ENCODE measurements at regions not wholly inside any gene's neighbourhood (a gene's known extent, or its start where the extent isn't known, plus 50 kb on each side); places are given as distances from the start of the nearest gene placed in this dataset.

GRCh38 chr3:159852266-159852665 is 136.4 kb upstream of the IL12A start:
- in situ Hi-C loops (cut with HindIII; ENCODE audit: low sequenced_read_pairs), result no loop called here

GRCh38 chr3:159852821-159853505 is 135.7 kb upstream of the IL12A start:
- in situ Hi-C loops (cut with HindIII; ENCODE audit: low sequenced_read_pairs), result no loop called here

- in situ Hi-C loops (cut with HindIII; ENCODE audit: low sequenced_read_pairs), result no loop called here
Measured at GRCh38 chr3:159853506-159853864, 135.2 kb upstream of the IL12A start.

- in situ Hi-C loops (cut with HindIII; ENCODE audit: low sequenced_read_pairs), result no loop called here
Measured at GRCh38 chr3:159854500-159855124, 134.0 kb upstream of the IL12A start.

GRCh38 chr3:159855599-159856346 is 132.9 kb upstream of the IL12A start:
- in situ Hi-C loops (cut with HindIII; ENCODE audit: low sequenced_read_pairs), result no loop called here

- in situ Hi-C loops (cut with HindIII; ENCODE audit: low sequenced_read_pairs), result no loop called here
Measured at GRCh38 chr3:159856590-159857104, 132.0 kb upstream of the IL12A start.

GRCh38 chr3:159857840-159858239 is 130.8 kb upstream of the IL12A start:
- in situ Hi-C loops (cut with HindIII; ENCODE audit: low sequenced_read_pairs), result no loop called here

GRCh38 chr3:159858650-159859049 is 130.0 kb upstream of the IL12A start:
- in situ Hi-C loops (cut with HindIII; ENCODE audit: low sequenced_read_pairs), result no loop called here

- in situ Hi-C loops (cut with HindIII; ENCODE audit: low sequenced_read_pairs), result no loop called here
Measured at GRCh38 chr3:159859424-159859823, 129.2 kb upstream of the IL12A start.

GRCh38 chr3:159859836-159860235 is 128.8 kb upstream of the IL12A start:
- in situ Hi-C loops (cut with HindIII; ENCODE audit: low sequenced_read_pairs), result no loop called here

GRCh38 chr3:159860269-159861116 is 128.1 kb upstream of the IL12A start:
- in situ Hi-C loops (cut with HindIII; ENCODE audit: low sequenced_read_pairs), result no loop called here

- in situ Hi-C loops (cut with HindIII; ENCODE audit: low sequenced_read_pairs), result no loop called here
Measured at GRCh38 chr3:159861369-159861987, 127.2 kb upstream of the IL12A start.

GRCh38 chr3:159865041-159865579 is 123.5 kb upstream of the IL12A start:
- in situ Hi-C loops (cut with HindIII; ENCODE audit: low sequenced_read_pairs), result no loop called here

- in situ Hi-C loops (cut with HindIII; ENCODE audit: low sequenced_read_pairs), result no loop called here
Measured at GRCh38 chr3:159866201-159866746, 122.4 kb upstream of the IL12A start.

- in situ Hi-C loops (cut with HindIII; ENCODE audit: low sequenced_read_pairs), result no loop called here
Measured at GRCh38 chr3:159867372-159867771, 121.3 kb upstream of the IL12A start.

GRCh38 chr3:159870723-159871122 is 117.9 kb upstream of the IL12A start:
- in situ Hi-C loops (cut with HindIII; ENCODE audit: low sequenced_read_pairs), result no loop called here

- in situ Hi-C loops (cut with HindIII; ENCODE audit: low sequenced_read_pairs), result no loop called here
Measured at GRCh38 chr3:159872374-159873109, 116.1 kb upstream of the IL12A start.

- in situ Hi-C loops (cut with HindIII; ENCODE audit: low sequenced_read_pairs), result no loop called here
Measured at GRCh38 chr3:159875116-159875515, 113.5 kb upstream of the IL12A start.

GRCh38 chr3:159877924-159878323 is 110.7 kb upstream of the IL12A start:
- in situ Hi-C loops (cut with HindIII; ENCODE audit: low sequenced_read_pairs), result no loop called here

Data from DLD1 (cell line).